Stimulated activated CD4-positive, alpha-beta T cell treated with anti-CD3 and anti-CD28 coated beads, Interleukin-4, amount 100 ng/mL, for 48 hours (primary cell): ENCODE measurements at regions not wholly inside any gene's neighbourhood (a gene's known extent, or its start where the extent isn't known, plus 50 kb on each side); places are given as distances from the start of the nearest gene placed in this dataset.
"Not testable (repeated sequence)": the region's sequence is repeated elsewhere in the genome, so short reads cannot be mapped to it uniquely, and the experiment has no call there.

Source experiments
- DNase-seq, 2 donors: peaks; one replicate each; pipeline ENCODE4 v3.0.0-alpha.2; 2020; ENCODE audit warnings: low read depth in 2 of 2

GRCh38 chr2:4047961-4048891 lies 344.9 kb downstream of the DCDC2C start:
- DNase-seq, result no peak

GRCh38 chr2:4049463-4049862 lies 346.1 kb downstream of the DCDC2C start:
- no peak for DNase-seq

- no peak for DNase-seq
Observed at GRCh38 chr2:4053769-4054493, 350.6 kb downstream of the DCDC2C start.

- DNase-seq, result no peak
Observed at GRCh38 chr2:4066217-4066616, 362.8 kb downstream of the DCDC2C start.

- no peak for DNase-seq
Observed at GRCh38 chr2:4073026-4073569, 369.7 kb downstream of the DCDC2C start.

GRCh38 chr2:4077017-4077416 lies 373.6 kb downstream of the DCDC2C start:
- no peak for DNase-seq

- no peak for DNase-seq
Observed at GRCh38 chr2:4085186-4085585, 381.8 kb downstream of the DCDC2C start.

GRCh38 chr2:4090668-4091630 lies 387.6 kb downstream of the DCDC2C start:
- DNase-seq, result no peak

GRCh38 chr2:4091869-4092268 lies 388.5 kb downstream of the DCDC2C start:
- no peak for DNase-seq

- no peak for DNase-seq
Observed at GRCh38 chr2:4094743-4095142, 391.4 kb downstream of the DCDC2C start.

- no peak for DNase-seq
Observed at GRCh38 chr2:4096978-4097766, 393.8 kb downstream of the DCDC2C start.

GRCh38 chr2:4098137-4098536 lies 394.8 kb downstream of the DCDC2C start:
- no peak for DNase-seq

GRCh38 chr2:4101936-4102335 lies 398.6 kb downstream of the DCDC2C start:
- no peak for DNase-seq

GRCh38 chr2:4107179-4107578 lies 403.8 kb downstream of the DCDC2C start:
- no peak for DNase-seq

GRCh38 chr2:4110273-4110672 lies 406.9 kb downstream of the DCDC2C start:
- no peak for DNase-seq

- DNase-seq, result not testable (repeated sequence)
Observed at GRCh38 chr2:4115435-4115834, 412.1 kb downstream of the DCDC2C start.

GRCh38 chr2:4122726-4123125 lies 419.4 kb downstream of the DCDC2C start:
- no peak for DNase-seq

GRCh38 chr2:4130651-4131050 lies 427.3 kb downstream of the DCDC2C start:
- DNase-seq, result no peak

GRCh38 chr2:4134551-4135550 lies 431.5 kb downstream of the DCDC2C start:
- DNase-seq, result no peak
